Kidney epithelial cell (primary cell): ENCODE measurements at regions not wholly inside any gene's neighbourhood (a gene's known extent, or its start where the extent isn't known, plus 50 kb on each side); places are given as distances from the start of the nearest gene placed in this dataset.

Source experiments
- DNase-seq: peaks from one replicate; pipeline ENCODE4 v3.0.0-alpha.2; 2010; ENCODE audit warnings: low read depth
- H3K27me3 ChIP-seq: 2 replicates; pipeline ENCODE4 v1.6.0; 2011; ENCODE audit warnings: low read length; ENCODE audit not compliant: control insufficient read depth, insufficient read depth
- H3K36me3 ChIP-seq: 2 replicates; pipeline ENCODE4 v1.5.1; 2011; ENCODE audit warnings: low read length; ENCODE audit not compliant: control insufficient read depth, insufficient read depth
- H3K4me3 ChIP-seq: 2 replicates; pipeline ENCODE4 v1.5.1; 2011; ENCODE audit warnings: low read depth, mild to moderate bottlenecking, control low read depth, low read length
- CTCF ChIP-seq: IDR thresholded peaks from 2 replicates; pipeline ENCODE4 v1.5.1; 2011; ENCODE audit warnings: mild to moderate bottlenecking, moderate library complexity, low read length, control low read depth, inconsistent platforms; ENCODE audit not compliant: insufficient read depth, poor library complexity, severe bottlenecking

- no peak overlapping the region for H3K4me3 ChIP-seq
- no peaks in the 10 kb centered on the region for H3K27me3 ChIP-seq
- no peaks in the 10 kb centered on the region for H3K36me3 ChIP-seq
- TF ChIP-seq CTCF: no peak
- DNase-seq: no peak
These were observed 1255.6 kb downstream of the NCAM2 start for GRCh38 chr21:22253761-22254160.

DNA sequence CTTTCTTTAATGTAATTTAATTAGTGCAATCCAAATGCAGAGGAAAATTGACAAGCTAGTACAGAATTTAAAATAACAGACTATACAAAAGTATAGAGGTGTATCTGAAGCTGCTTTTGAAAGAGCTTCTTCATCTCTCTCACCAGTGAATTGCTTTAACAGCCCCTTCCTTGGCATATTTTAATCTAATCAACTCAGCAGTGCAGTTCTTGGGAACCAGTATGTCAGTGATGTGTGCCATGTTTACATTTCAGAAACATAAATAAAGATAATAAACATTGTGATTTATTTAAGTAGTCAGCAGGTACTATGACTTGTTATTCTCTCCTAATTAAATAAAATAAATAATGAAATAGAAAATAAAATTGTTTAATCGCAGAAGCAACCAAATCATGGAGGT is 1260.6 kb downstream of the NCAM2 start:
- no peak for TF ChIP-seq CTCF
- no peaks in the 10 kb centered on the region for H3K36me3 ChIP-seq
- no peak for DNase-seq
- H3K27me3 ChIP-seq: no peaks in the 10 kb centered on the region
- H3K4me3 ChIP-seq: no peak overlapping the region

DNA sequence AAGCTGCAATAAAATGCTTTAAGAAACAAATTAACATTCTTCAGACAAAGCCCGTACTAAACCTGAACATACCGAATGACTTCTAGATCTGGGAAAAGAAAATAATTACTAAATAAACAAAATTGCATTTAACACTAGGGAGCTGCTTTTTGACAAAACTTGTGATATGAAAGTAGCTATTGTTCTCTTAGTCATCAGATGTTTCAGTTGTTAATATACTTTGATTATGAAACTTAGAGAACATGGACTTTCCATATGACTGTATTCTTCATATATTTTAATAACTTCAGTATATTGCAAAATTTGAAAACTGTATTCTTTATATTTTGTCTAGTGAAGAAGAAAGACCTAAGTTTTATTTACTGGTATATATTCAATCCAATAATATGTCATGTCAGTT is 1262.1 kb downstream of the NCAM2 start:
- no peak overlapping the region for H3K4me3 ChIP-seq
- H3K36me3 ChIP-seq: no peaks in the 10 kb centered on the region
- DNase-seq: no peak
- TF ChIP-seq CTCF: no peak
- no peaks in the 10 kb centered on the region for H3K27me3 ChIP-seq

DNA sequence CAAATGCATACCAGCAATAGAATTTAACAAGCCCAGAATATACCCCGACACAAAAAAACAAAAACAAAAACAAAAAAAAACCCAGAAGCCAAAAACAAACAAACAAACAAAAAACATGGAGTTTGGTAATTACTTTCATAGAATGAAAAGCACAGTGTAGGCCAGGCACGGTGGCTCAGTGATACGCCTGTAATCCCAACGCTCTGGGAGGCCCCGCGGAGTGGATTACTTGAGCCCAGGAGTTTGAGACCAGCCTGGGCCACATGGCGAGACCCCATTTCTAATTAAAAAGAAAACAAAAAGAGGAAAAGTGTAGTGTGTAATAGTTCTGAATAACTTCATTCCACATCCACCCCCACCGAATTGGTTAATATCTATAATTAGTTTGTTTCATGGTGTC is 1265.7 kb downstream of the NCAM2 start:
- no peaks in the 10 kb centered on the region for H3K36me3 ChIP-seq
- TF ChIP-seq CTCF: no peak

DNA sequence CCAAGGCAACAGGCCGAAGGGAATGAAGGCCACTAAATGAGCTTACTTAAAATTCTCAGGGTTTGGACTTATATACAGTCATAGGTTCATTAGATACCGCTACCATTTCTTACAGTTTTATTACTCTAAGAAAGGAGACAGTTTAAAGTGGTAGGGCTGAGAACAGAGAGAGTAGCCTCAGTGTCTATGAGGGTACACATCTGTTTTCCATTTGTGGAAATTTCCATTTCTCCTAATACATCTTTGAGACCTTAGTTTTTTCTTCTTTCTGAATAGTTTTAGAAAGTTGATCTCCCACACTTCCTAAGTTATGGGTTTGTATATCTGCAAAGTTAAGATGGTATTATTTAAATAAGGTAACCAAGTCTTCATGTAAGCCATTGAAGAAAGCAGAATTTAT is 1279.1 kb downstream of the NCAM2 start:
- Histone ChIP-seq H3K4me3 (no peak overlapping the region), H3K27me3 (no peaks in the 10 kb centered on the region), H3K36me3 (no peaks in the 10 kb centered on the region)
- DNase-seq: no peak
- no peak for TF ChIP-seq CTCF

More for the DNA sequence above, 1265.7 kb downstream of the NCAM2 start:
- Histone ChIP-seq H3K4me3 (no peak overlapping the region), H3K27me3 (no peaks in the 10 kb centered on the region)
- DNase-seq: no peak

- Histone ChIP-seq H3K36me3 (no peaks in the 10 kb centered on the region), H3K4me3 (no peak overlapping the region), H3K27me3 (no peaks in the 10 kb centered on the region)
- no peak for DNase-seq
- TF ChIP-seq CTCF: no peak
These were observed 1280.2 kb downstream of the NCAM2 start for GRCh38 chr21:22278366-22278765.
